IPS DF 6.9 (cell line): ENCODE measurements at regions not wholly inside any gene's neighbourhood (a gene's known extent, or its start where the extent isn't known, plus 50 kb on each side); places are given as distances from the start of the nearest gene placed in this dataset.
"Not testable (repeated sequence)": the region's sequence is repeated elsewhere in the genome, so short reads cannot be mapped to it uniquely, and the experiment has no call there.

Experiments
- DNase-seq: peaks from one replicate; pipeline ENCODE4 v3.0.0-alpha.2; 2013; ENCODE audit warnings: low read depth, low spot score
- H3K27ac ChIP-seq: one replicate; pipeline ENCODE4 v1.5.1; 2013; ENCODE audit warnings: low read length, control low read depth
- H3K27me3 ChIP-seq: 2 replicates; pipeline ENCODE4 v1.6.1; 2013; ENCODE audit warnings: mild to moderate bottlenecking, low read length; ENCODE audit not compliant: control insufficient read depth, insufficient read depth
- H3K36me3 ChIP-seq: 2 replicates; pipeline ENCODE4 v1.6.1; 2013; ENCODE audit warnings: low read length; ENCODE audit not compliant: control insufficient read depth, insufficient read depth
- H3K4me1 ChIP-seq: 2 replicates; pipeline ENCODE4 v1.6.1; 2013; ENCODE audit warnings: low read length; ENCODE audit not compliant: control insufficient read depth, insufficient read depth
- H3K4me3 ChIP-seq: 2 replicates; pipeline ENCODE4 v1.5.1; 2013; ENCODE audit warnings: mild to moderate bottlenecking, low read length
- H3K9me3 ChIP-seq: 2 replicates; pipeline ENCODE4 v1.6.1; 2013; ENCODE audit warnings: low read length, inconsistent platforms; ENCODE audit not compliant: control insufficient read depth, insufficient read depth
- WGBS: extraction: QIAGEN DNeasy Blood & Tissue Kit; methylation state at CpG from one replicate; pipeline ENCODE4 v1.1.7; 2013; ENCODE audit warnings: mixed read lengths, missing lambda C conversion rate; ENCODE audit not compliant: insufficient read length, insufficient coverage; 5-methylcytosine and 5-hydroxymethylcytosine counted together

DNA sequence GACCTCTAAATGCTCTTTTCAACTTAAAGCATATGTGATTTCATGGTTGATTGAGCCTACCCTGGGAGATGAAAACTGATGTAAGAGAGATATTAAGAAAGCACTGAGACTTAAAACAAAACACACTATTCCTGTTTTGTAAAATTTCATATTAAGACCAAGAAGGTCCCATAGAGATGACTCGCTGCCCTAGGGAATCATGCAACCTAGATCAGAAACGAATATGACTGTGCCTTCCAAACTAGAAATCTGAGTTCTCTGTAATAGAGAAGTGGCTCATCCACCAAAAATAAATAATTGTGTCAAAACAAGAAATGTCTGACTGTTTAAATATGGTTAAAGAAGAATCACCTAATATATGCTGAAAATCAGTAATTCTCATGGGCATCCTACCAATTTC, 776.8 kb upstream of the SOX11 start:
- no peaks in the 10 kb centered on the region for H3K4me1 ChIP-seq
- H3K36me3 ChIP-seq = no peaks in the 10 kb centered on the region
- H3K9me3 ChIP-seq = no peaks in the 10 kb centered on the region
- H3K27ac ChIP-seq = no peak overlapping the region
- no peak for DNase-seq
- H3K4me3 ChIP-seq = no peak overlapping the region
- WGBS = no CpG with 5 or more reads among the region's 2 CpGs
- no peaks in the 10 kb centered on the region for H3K27me3 ChIP-seq

DNA sequence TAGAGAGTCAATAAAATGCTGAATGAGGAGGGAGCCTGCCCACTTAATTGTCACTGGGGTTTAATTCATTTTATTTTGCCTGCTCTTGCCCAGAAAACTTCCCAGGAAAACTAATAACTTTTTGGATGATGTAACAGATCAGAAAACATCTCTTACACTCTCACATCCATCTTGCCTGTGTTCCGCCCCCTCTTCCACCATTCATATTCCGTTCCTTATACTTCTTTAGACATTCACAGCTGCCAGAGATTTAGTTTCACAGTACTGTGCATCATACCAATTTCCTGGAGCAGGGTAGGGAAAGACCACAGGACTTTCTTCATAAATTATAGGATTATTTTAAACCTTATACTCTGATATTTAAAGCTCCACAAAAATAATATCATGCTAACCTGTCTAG, 776.1 kb upstream of the SOX11 start:
- no peaks in the 10 kb centered on the region for H3K27me3 ChIP-seq
- no peak for DNase-seq
- H3K4me3 ChIP-seq = no peak overlapping the region
- no peaks in the 10 kb centered on the region for H3K36me3 ChIP-seq
- no CpG with 5 or more reads among the region's 2 CpGs for WGBS
- no peaks in the 10 kb centered on the region for H3K9me3 ChIP-seq
- no peaks in the 10 kb centered on the region for H3K4me1 ChIP-seq
- no peak overlapping the region for H3K27ac ChIP-seq

DNA sequence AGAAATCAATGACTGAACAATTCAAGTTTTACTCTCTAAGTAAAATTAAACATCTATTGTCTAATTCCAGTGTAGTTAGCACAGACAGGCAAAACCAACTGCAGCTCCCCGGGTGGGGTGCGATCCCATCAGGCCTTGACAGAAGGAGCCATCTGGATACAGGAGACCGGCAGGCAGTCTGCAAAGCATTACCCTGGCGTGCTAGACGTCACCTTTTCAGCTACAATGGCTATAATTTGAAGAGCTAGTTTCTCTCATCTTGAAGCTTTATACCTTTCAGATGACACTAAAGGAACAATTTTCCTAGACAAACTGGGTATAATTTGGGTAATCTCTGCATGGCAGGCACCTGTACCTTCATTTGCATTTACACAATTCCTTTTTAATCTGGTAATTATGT, 761.5 kb upstream of the SOX11 start:
- Histone ChIP-seq H3K4me3 (no peak overlapping the region), H3K4me1 (no peaks in the 10 kb centered on the region; the same call in 1 of the 2 replicates), H3K27me3 (no peaks in the 10 kb centered on the region), H3K27ac (no peak overlapping the region), H3K36me3 (no peaks in the 10 kb centered on the region), H3K9me3 (no peaks in the 10 kb centered on the region)
- DNase-seq = no peak
- WGBS = no CpG with 5 or more reads among the region's 5 CpGs

DNA sequence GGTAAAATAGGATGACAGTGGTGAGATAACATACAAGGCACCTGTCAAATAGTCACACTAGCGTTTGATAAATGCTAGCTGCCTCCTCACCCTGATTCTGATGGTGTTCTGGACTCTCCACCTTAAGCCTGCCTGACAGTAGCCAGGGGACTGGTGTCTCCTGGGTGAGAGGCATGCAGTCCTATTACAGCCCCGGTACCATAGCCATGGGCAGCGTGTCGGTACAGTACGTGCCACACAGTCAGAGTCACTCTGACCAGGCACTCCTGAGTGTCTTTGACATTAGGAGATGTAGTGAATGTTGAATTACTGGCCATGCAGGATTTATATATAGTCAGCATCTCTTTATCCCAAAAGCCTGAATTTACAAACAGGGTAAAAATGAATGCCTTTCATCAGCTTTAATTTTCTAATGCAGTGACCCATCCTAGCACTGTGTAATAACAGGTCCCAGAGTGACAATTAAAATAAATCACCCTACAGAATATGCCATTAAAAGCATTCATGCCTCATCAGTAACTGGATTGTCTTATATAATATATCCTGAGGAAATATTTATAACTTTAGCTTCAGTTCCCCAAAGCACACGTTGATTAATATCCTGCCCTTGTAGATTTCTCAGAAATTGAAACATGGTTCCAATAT, 760.3 kb upstream of the SOX11 start:
- Histone ChIP-seq H3K4me3 (no peak overlapping the region), H3K36me3 (no peaks in the 10 kb centered on the region), H3K4me1 (no peaks in the 10 kb centered on the region; the same call in 1 of the 2 replicates), H3K27ac (no peak overlapping the region), H3K9me3 (no peaks in the 10 kb centered on the region), H3K27me3 (no peaks in the 10 kb centered on the region)
- WGBS = no CpG with 5 or more reads among the region's 6 CpGs
- no peak for DNase-seq

DNA sequence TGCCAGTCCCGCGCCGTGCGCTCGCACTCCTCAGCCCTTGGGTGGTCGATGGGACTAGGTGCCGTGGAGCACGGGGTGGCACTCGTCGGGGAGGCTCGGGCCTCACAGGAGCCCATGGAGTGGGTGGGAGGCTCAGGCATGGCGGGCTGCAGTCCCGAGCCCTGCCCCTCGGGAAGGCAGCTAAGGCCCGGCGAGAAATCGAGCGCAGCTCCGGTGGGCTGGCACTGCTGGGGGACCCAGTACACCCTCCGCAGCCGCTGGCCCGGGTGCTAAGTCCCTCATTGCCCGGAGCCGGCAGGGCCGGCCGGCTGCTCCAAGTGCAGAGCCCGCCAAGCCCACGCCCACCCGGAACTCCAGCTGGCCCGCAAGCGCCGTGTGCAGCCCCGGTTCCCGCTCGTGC, 756.9 kb upstream of the SOX11 start:
- not testable (repeated sequence) for H3K36me3 ChIP-seq, DNase-seq, H3K4me3 ChIP-seq, H3K9me3 ChIP-seq, H3K4me1 ChIP-seq, H3K27me3 ChIP-seq, H3K27ac ChIP-seq
- WGBS = no CpG with 5 or more reads among the region's 35 CpGs

DNA sequence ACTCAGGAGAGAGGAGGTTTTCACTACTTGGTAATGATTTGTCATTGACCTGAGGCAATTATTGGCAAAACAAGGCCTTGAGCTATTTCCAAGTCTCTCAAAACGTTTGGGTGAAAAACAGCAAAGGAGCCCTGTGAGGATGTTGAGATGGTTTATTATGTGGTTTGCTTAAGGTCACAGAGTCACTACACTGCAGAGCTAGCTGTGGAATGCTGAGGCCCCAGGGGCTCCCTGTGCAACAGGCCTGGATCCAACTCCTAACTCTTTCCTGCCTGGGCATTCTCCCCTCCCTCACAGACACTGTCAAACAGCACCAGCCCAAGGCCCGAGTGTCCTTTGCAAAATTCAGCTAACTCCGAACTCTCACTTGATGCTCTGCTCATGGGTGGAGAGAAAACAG, 754.6 kb upstream of the SOX11 start:
- Histone ChIP-seq H3K4me1 (no peaks in the 10 kb centered on the region; the same call in 1 of the 2 replicates), H3K27ac (no peak overlapping the region), H3K27me3 (no peaks in the 10 kb centered on the region), H3K36me3 (no peaks in the 10 kb centered on the region), H3K4me3 (no peak overlapping the region), H3K9me3 (no peaks in the 10 kb centered on the region)
- DNase-seq = no peak
- no CpG with 5 or more reads among the region's 3 CpGs for WGBS

DNA sequence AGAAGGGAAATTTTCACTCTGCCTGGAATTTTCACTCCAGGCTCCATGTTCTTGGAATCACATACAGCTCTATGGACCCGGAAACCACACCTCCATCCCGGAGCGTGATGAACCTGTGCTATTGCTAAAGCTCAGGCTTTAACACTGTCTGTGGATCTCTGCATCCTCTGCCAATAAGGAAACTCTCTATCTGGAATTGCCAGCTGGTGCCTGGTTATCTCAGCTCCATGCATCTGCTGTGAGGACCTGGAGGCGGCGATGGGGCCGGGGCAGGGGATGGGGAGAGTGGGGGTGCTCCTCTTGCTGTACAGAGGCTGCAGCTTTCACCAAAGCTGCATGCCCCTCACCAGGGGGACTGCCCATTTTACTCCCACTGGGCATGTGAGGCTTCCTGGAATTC, 754.0 kb upstream of the SOX11 start:
- no CpG with 5 or more reads among the region's 6 CpGs for WGBS
- H3K9me3 ChIP-seq = no peaks in the 10 kb centered on the region
- H3K27ac ChIP-seq = no peak overlapping the region
- no peak overlapping the region for H3K4me3 ChIP-seq
- H3K36me3 ChIP-seq = no peaks in the 10 kb centered on the region
- DNase-seq = no peak
- no peaks in the 10 kb centered on the region; the same call in 1 of the 2 replicates for H3K4me1 ChIP-seq
- no peaks in the 10 kb centered on the region for H3K27me3 ChIP-seq

DNA sequence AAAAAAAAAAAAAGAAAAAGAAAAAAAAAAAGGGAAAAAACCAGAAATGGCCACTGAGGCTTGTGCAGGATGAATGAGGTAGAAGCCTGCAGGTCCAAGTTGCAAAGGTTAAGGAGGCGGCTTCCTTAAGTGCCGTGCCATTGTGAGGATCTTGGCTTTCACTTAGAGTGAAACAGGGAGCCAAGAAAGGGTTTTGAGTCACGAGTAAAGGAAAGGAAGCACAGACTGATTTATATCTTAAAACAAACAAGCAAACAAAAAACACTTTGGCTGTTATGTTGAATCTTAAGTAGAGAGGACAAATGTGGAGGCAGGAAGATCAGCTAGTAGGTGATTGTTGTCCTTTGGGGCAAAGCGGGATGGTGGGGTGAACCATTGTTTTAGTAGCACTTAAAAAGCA, 749.7 kb upstream of the SOX11 start:
- Histone ChIP-seq H3K4me1 (no peaks in the 10 kb centered on the region; the same call in 1 of the 2 replicates), H3K27me3 (no peaks in the 10 kb centered on the region), H3K36me3 (no peaks in the 10 kb centered on the region), H3K27ac (no peak overlapping the region), H3K4me3 (no peak overlapping the region), H3K9me3 (no peaks in the 10 kb centered on the region)
- DNase-seq = no peak
- WGBS = no CpG with 5 or more reads among the region's 4 CpGs

DNA sequence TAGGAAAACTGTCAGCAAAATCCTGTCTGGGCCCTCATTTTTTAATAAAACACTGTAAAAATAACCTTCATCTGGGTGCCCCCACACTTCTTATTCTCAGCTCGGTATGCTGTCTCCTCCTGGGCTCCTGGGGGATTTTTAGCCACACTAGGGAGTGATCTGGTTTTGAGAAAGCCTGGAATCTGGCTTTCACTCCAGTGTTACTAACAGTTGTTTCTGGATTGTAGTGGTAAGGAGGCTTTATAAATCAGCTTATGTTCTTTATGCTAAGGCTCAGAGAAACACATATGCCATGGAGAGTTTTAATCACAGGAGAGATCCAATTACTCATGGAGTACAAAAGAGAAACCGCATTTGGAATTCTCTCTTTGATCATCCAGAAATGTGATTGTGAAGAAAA, 744.3 kb upstream of the SOX11 start:
- no peak for DNase-seq
- H3K9me3 ChIP-seq = no peaks in the 10 kb centered on the region
- no peaks in the 10 kb centered on the region for H3K36me3 ChIP-seq
- H3K27me3 ChIP-seq = no peaks in the 10 kb centered on the region
- no CpG with 5 or more reads among the region's 2 CpGs for WGBS
- no peaks in the 10 kb centered on the region for H3K4me1 ChIP-seq
- H3K4me3 ChIP-seq = no peak overlapping the region
- no peak overlapping the region for H3K27ac ChIP-seq

DNA sequence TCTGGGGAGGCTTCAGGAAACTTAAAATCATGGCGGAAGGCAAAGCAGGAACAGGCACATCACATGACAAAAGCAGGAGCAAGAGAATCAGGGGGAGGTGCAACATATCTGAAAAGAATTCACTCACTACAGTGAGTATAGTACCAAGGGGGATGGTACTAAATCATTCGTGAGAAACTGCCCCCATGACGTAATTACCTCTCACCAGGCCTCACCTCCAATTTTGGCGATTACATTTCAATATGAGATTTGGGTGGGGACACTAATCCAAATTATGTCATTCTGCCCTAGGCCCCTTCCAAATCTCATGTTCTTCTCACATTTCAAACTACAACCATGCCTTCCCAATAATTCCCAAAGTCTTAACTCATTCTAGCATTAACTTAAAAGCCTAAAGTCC, 740.8 kb upstream of the SOX11 start:
- Histone ChIP-seq H3K4me3 (no peak overlapping the region), H3K36me3 (no peaks in the 10 kb centered on the region), H3K4me1 (no peaks in the 10 kb centered on the region), H3K27me3 (no peaks in the 10 kb centered on the region), H3K27ac (no peak overlapping the region), H3K9me3 (no peaks in the 10 kb centered on the region)
- DNase-seq = no peak
- WGBS = no CpG with 5 or more reads among the region's 4 CpGs

DNA sequence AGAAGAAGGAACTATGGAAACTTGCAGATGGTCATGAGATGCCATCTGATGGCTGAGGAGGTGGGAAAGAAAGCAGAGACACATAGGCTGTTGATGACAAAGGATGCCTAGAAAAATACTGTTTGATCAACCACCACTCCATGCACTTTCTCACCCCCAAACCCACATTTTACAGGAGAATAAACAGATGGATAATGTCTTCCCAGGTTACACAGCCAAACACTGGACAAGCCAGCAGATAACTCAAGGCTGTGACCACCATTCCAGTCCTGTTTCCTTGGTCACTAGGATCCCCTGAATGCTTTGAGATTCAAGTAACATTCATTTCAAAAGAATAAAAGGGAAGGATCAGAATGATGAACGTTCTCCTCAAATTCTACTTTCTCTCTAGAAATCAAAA, 733.0 kb upstream of the SOX11 start:
- Histone ChIP-seq H3K27me3 (no peaks in the 10 kb centered on the region), H3K4me3 (no peak overlapping the region), H3K4me1 (no peaks in the 10 kb centered on the region), H3K9me3 (no peaks in the 10 kb centered on the region), H3K36me3 (no peaks in the 10 kb centered on the region), H3K27ac (no peak overlapping the region)
- WGBS = no CpG with 5 or more reads among the region's 1 CpG
- DNase-seq = no peak
